ENCODE measurements at regions not wholly inside any gene's neighbourhood (a gene's known extent, or its start where the extent isn't known, plus 50 kb on each side); places are given as distances from the start of the nearest gene placed in this dataset.

GRCh38 chr2:204494681-204495080 lies 50.6 kb upstream of the PARD3B start:
- Mint-ChIP-seq H3K4me3 (no peak overlapping the region), H3K36me3 (ENCODE audit: low read depth) (no peaks in the 10 kb centered on the region), H3K27ac (no peak overlapping the region), H3K27me3 (peaks cover 9% of the 10 kb centered on the region), H3K4me1 (peaks cover 2% of the 10 kb centered on the region)
- no peak for DNase-seq
- H3K9me3 ChIP-seq (ENCODE audit: control insufficient read depth, low read length, poor library complexity, severe bottlenecking): no peaks in the 10 kb centered on the region
- ATAC-seq: no peak

- no peaks in the 10 kb centered on the region for H3K9me3 ChIP-seq (ENCODE audit: control insufficient read depth, low read length, poor library complexity, severe bottlenecking)
- Mint-ChIP-seq H3K4me1 (peaks cover 2% of the 10 kb centered on the region), H3K27me3 (peaks cover 10% of the 10 kb centered on the region), H3K36me3 (ENCODE audit: low read depth) (no peaks in the 10 kb centered on the region), H3K27ac (no peak overlapping the region), H3K4me3 (no peak overlapping the region)
- DNase-seq: no peak
- no peak for ATAC-seq
Measured at GRCh38 chr2:204495381-204495780, 49.9 kb upstream of the PARD3B start.
